Calu3 (cell line): ENCODE measurements at regions not wholly inside any gene's neighbourhood (a gene's known extent, or its start where the extent isn't known, plus 50 kb on each side); places are given as distances from the start of the nearest gene placed in this dataset.
A peak's percentile ranks its signal among the peaks of the same experiment; 100 is the strongest.

Experiments
- BruUV-seq: library from RNA; stranded (reverse); fragments of 400-500 nt; replicated peaks from 2 replicates; lab custom pipeline; 2021; lab: Mats Ljungman, UMichigan
- CTCF ChIA-PET: fragments of 300-600 bp; sonication (Branson Sonifier 250); formaldehyde crosslinking; loops from one replicate; lab custom pipeline; 2022; ENCODE audit warnings: antibody characterized with exemption; lab: Charles Lee
- DNase-seq: peaks from one replicate; pipeline ENCODE4 v3.0.0; 2022
- H3K27ac Mint-ChIP-seq: one replicate; pipeline ENCODE4 v1.8.0; 2022; ENCODE audit warnings: mixed read lengths; ENCODE audit not compliant: unreplicated experiment
- H3K27me3 Mint-ChIP-seq: one replicate; pipeline ENCODE4 v1.8.0; 2022; ENCODE audit warnings: mixed read lengths; ENCODE audit not compliant: unreplicated experiment
- H3K36me3 Mint-ChIP-seq: one replicate; pipeline ENCODE4 v1.8.0; 2022; ENCODE audit warnings: mild to moderate bottlenecking, moderate library complexity, mixed read lengths; ENCODE audit not compliant: insufficient read depth, unreplicated experiment
- H3K4me1 Mint-ChIP-seq: one replicate; pipeline ENCODE4 v1.8.0; 2022; ENCODE audit warnings: mild to moderate bottlenecking, low read depth, mixed read lengths; ENCODE audit not compliant: unreplicated experiment
- H3K4me3 Mint-ChIP-seq: one replicate; pipeline ENCODE4 v1.8.0; 2022; ENCODE audit warnings: mild to moderate bottlenecking, low read depth, moderate library complexity, mixed read lengths; ENCODE audit not compliant: unreplicated experiment
- H3K9me3 Mint-ChIP-seq: one replicate; pipeline ENCODE4 v1.8.0; 2022; ENCODE audit warnings: low read depth, mixed read lengths; ENCODE audit not compliant: unreplicated experiment
- intact Hi-C: fragments of 100-400 bp; cut with micrococcal nuclease; formaldehyde crosslinking; loops from one replicate; pipeline ENCODE4 v1.10.0; 2022; ENCODE audit not compliant: unreplicated experiment
- TF ChIP-seq, protein P1 (sequence below): fragments of 200-600 bp; IDR thresholded peaks from one replicate; pipeline ENCODE4 v1.8.0; 2022; ENCODE audit warnings: antibody characterized with exemption; ENCODE audit not compliant: unreplicated experiment

GRCh38 chr4:100042711-100043110 is 92.6 kb upstream of the H2AZ1 start:
- TSS peak; percentile 74 for BruUV-seq
- H3K27ac Mint-ChIP-seq, result peak overlapping the region; percentile 83
- H3K27me3 Mint-ChIP-seq, result no peaks in the 10 kb centered on the region
- CTCF ChIA-PET, result interaction anchor here (1.0 kb wide), 1 partner anchor 45 kb away, joined by 7 read pairs; no protein-coding TSS in a partner anchor
- H3K36me3 Mint-ChIP-seq, result no peaks in the 10 kb centered on the region
- no peaks in the 10 kb centered on the region for H3K4me1 Mint-ChIP-seq
- TF ChIP-seq, protein P1, sequence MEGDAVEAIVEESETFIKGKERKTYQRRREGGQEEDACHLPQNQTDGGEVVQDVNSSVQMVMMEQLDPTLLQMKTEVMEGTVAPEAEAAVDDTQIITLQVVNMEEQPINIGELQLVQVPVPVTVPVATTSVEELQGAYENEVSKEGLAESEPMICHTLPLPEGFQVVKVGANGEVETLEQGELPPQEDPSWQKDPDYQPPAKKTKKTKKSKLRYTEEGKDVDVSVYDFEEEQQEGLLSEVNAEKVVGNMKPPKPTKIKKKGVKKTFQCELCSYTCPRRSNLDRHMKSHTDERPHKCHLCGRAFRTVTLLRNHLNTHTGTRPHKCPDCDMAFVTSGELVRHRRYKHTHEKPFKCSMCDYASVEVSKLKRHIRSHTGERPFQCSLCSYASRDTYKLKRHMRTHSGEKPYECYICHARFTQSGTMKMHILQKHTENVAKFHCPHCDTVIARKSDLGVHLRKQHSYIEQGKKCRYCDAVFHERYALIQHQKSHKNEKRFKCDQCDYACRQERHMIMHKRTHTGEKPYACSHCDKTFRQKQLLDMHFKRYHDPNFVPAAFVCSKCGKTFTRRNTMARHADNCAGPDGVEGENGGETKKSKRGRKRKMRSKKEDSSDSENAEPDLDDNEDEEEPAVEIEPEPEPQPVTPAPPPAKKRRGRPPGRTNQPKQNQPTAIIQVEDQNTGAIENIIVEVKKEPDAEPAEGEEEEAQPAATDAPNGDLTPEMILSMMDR, result no peak
- intact Hi-C loops, result no loop called here
- no peak overlapping the region for H3K4me3 Mint-ChIP-seq
- no peaks in the 10 kb centered on the region for H3K9me3 Mint-ChIP-seq
- DNase-seq, result no peak

GRCh38 chr4:100042235-100042634 is 92.2 kb upstream of the H2AZ1 start:
- TF ChIP-seq, protein P1, result no peak
- Mint-ChIP-seq H3K4me3 (no peak overlapping the region), H3K27ac (peak overlapping the region; percentile 83), H3K4me1 (no peaks in the 10 kb centered on the region), H3K36me3 (no peaks in the 10 kb centered on the region), H3K9me3 (no peaks in the 10 kb centered on the region), H3K27me3 (no peaks in the 10 kb centered on the region)
- CTCF ChIA-PET, result interaction anchor here (1.0 kb wide), 1 partner anchor 44 kb away, joined by 7 read pairs; no protein-coding TSS in a partner anchor
- DNase-seq, result peak; percentile 37
- no TSS peak for BruUV-seq
- intact Hi-C loops, result no loop called here

- DNase-seq, result peak; percentile 28
- no TSS peak for BruUV-seq
- H3K36me3 Mint-ChIP-seq, result no peaks in the 10 kb centered on the region
- no peaks in the 10 kb centered on the region for H3K27me3 Mint-ChIP-seq
- no peaks in the 10 kb centered on the region for H3K4me1 Mint-ChIP-seq
- H3K27ac Mint-ChIP-seq, result peak overlapping the region; percentile 83
- no peaks in the 10 kb centered on the region for H3K9me3 Mint-ChIP-seq
- intact Hi-C loops, result no loop called here
- H3K4me3 Mint-ChIP-seq, result no peak overlapping the region
- TF ChIP-seq, protein P1, result no peak
- CTCF ChIA-PET, result interaction anchor here (1.0 kb wide), 1 partner anchor 44 kb away, joined by 7 read pairs; no protein-coding TSS in a partner anchor
Observed at GRCh38 chr4:100041646-100042045, 91.6 kb upstream of the H2AZ1 start.

DNA sequence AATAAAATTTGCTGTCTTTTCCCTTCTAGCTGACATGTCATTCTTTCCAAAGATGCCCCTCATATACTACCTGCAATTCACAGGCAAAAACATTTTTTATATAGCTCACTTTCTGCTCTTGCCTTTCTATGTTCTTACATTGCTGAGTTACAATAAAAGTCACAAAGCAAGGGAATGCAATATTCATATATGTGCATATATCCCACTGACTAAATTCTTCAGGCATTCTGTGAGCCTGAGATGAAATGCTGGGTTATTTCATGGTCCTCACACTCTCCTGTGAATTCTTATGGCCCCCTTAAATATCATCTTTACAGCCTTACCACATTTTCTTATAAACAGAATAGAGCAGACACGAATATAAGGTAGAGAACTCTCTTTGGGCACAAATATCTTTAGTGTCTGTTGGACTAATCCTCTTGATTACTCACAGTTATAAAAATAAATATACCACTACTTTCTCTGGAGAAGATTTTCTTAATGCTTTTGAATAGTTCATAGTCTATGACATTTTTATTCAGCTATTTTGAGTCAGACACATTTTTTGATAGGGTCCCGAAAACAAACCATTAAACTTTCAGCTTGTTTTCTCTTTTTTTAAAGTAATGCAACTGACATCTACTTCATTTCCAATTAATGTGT is 84.1 kb upstream of the H2AZ1 start:
- Mint-ChIP-seq H3K27me3 (no peaks in the 10 kb centered on the region), H3K4me1 (no peaks in the 10 kb centered on the region), H3K36me3 (no peaks in the 10 kb centered on the region), H3K27ac (no peak overlapping the region), H3K4me3 (no peak overlapping the region), H3K9me3 (peaks cover 2% of the 10 kb centered on the region)
- BruUV-seq, result no TSS peak
- TF ChIP-seq, protein P1, result no peak
- CTCF ChIA-PET, result no interaction called here
- intact Hi-C loops, result no loop called here
- DNase-seq, result no peak
